ENCODE measurements at regions not wholly inside any gene's neighbourhood (a gene's known extent, or its start where the extent isn't known, plus 50 kb on each side); places are given as distances from the start of the nearest gene placed in this dataset.

- Histone ChIP-seq H3K27ac (no peak overlapping the region), H3K9me3 (no peaks in the 10 kb centered on the region), H3K36me3 (no peaks in the 10 kb centered on the region), H3K4me1 (peaks cover 0 to 11% (median 4%) of the 10 kb centered on the region in 6 donors), H3K4me3 (no peak overlapping the region), H3K27me3 (replicated peaks in 1 of 7) (no peaks in the 10 kb centered on the region)
- DNase-seq = no peak
- TF ChIP-seq, protein P1, sequence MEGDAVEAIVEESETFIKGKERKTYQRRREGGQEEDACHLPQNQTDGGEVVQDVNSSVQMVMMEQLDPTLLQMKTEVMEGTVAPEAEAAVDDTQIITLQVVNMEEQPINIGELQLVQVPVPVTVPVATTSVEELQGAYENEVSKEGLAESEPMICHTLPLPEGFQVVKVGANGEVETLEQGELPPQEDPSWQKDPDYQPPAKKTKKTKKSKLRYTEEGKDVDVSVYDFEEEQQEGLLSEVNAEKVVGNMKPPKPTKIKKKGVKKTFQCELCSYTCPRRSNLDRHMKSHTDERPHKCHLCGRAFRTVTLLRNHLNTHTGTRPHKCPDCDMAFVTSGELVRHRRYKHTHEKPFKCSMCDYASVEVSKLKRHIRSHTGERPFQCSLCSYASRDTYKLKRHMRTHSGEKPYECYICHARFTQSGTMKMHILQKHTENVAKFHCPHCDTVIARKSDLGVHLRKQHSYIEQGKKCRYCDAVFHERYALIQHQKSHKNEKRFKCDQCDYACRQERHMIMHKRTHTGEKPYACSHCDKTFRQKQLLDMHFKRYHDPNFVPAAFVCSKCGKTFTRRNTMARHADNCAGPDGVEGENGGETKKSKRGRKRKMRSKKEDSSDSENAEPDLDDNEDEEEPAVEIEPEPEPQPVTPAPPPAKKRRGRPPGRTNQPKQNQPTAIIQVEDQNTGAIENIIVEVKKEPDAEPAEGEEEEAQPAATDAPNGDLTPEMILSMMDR (IDR thresholded peaks at IDR 0.05 in 8 of 11, conservative IDR thresholded peaks at IDR 0.05 in 3 of 11) = no peak
- TF ChIP-seq POLR2AphosphoS5 (IDR thresholded peaks at IDR 0.05) = no peak
- no peak for TF ChIP-seq POLR2A (IDR thresholded peaks at IDR 0.05)
- intact Hi-C loops (cut with DNase I; ENCODE audit: low total_unique reads) = no loop called here
- WGBS, 5 donors = 56 to 76% (median 65%) methylated on average over 3 of the region's 3 CpGs
Measured at GRCh38 chr1:94698759-94699502, 121.2 kb upstream of the SLC44A3 start.

DNA sequence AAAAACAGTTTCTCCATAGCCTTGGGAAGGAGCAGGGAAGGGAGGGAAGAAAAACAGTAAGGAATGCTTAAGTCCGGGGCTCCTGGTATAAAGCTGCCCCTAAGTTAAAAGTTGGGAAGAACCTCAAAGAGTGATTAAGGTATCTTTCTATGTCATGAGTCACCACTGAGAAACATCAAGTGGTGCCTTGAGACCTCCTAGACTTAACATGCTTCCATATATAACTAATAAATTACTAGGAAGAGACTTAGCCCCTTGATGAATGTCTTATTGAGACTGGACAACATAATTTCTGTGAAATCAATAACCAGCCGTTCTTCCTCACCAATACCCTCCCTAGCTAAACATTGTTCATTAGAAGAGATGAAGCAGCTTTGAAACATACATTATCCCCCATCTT lies 121.8 kb upstream of the SLC44A3 start:
- H3K4me1 ChIP-seq = peaks cover 0 to 11% (median 4%) of the 10 kb centered on the region in 6 donors

GRCh38 chr1:94697839-94698238 lies 122.3 kb upstream of the SLC44A3 start:
- DNase-seq = no peak
- Histone ChIP-seq H3K27me3 (replicated peaks in 1 of 7) (peaks cover 0 to 5% (median 0%) of the 10 kb centered on the region in 7 donors), H3K36me3 (no peaks in the 10 kb centered on the region), H3K4me1 (peaks cover 0 to 11% (median 4%) of the 10 kb centered on the region in 6 donors), H3K27ac (no peak overlapping the region), H3K4me3 (no peak overlapping the region), H3K9me3 (no peaks in the 10 kb centered on the region)
- TF ChIP-seq, protein P1 (IDR thresholded peaks at IDR 0.05 in 8 of 11, conservative IDR thresholded peaks at IDR 0.05 in 3 of 11) = no peak
- no peak for TF ChIP-seq POLR2A (IDR thresholded peaks at IDR 0.05)
- no peak for TF ChIP-seq POLR2AphosphoS5 (IDR thresholded peaks at IDR 0.05)
- WGBS, 5 donors = 86 to 94% (median 88%) methylated on average over 5 of the region's 5 CpGs
- intact Hi-C loops (cut with DNase I; ENCODE audit: low total_unique reads) = no loop called here

More for the DNA sequence above, 121.8 kb upstream of the SLC44A3 start:
- H3K27me3 ChIP-seq (replicated peaks in 1 of 7) = peaks cover 0 to under 1% (median 0%) of the 10 kb centered on the region in 7 donors
- H3K27ac ChIP-seq = no peak overlapping the region
- TF ChIP-seq POLR2AphosphoS5 (IDR thresholded peaks at IDR 0.05) (no peak), POLR2A (IDR thresholded peaks at IDR 0.05) (no peak)
- TF ChIP-seq, protein P1 (IDR thresholded peaks at IDR 0.05 in 8 of 11, conservative IDR thresholded peaks at IDR 0.05 in 3 of 11) = no peak
- H3K4me3 ChIP-seq = no peak overlapping the region
- 83 to 97% (median 91%) methylated on average over 2 of the region's 2 CpGs for WGBS, 5 donors
- no peaks in the 10 kb centered on the region for H3K9me3 ChIP-seq
- intact Hi-C loops (cut with DNase I; ENCODE audit: low total_unique reads) = no loop called here
- H3K36me3 ChIP-seq = no peaks in the 10 kb centered on the region
- DNase-seq = no peak

GRCh38 chr1:94694226-94694915 lies 125.8 kb upstream of the SLC44A3 start:
- Histone ChIP-seq H3K36me3 (no peaks in the 10 kb centered on the region), H3K27ac (no peak overlapping the region), H3K4me3 (no peak overlapping the region), H3K4me1 (peaks cover 0 to 4% (median 0%) of the 10 kb centered on the region in 6 donors), H3K9me3 (peaks cover 0 to 10% (median 0%) of the 10 kb centered on the region in 8 donors), H3K27me3 (replicated peaks in 1 of 7) (peaks cover 0 to 5% (median 0%) of the 10 kb centered on the region in 7 donors)
- WGBS, 5 donors = 71 to 76% (median 75%) methylated on average over 4 of the region's 4 CpGs
- DNase-seq = no peak
- intact Hi-C loops (cut with DNase I; ENCODE audit: low total_unique reads) = no loop called here
- TF ChIP-seq POLR2AphosphoS5 (IDR thresholded peaks at IDR 0.05) (no peak), POLR2A (IDR thresholded peaks at IDR 0.05) (no peak)
- TF ChIP-seq, protein P1 (IDR thresholded peaks at IDR 0.05 in 8 of 11, conservative IDR thresholded peaks at IDR 0.05 in 3 of 11) = no peak

Measured in spleen (tissue), 11 donors.